Hindlimb muscle (tissue), 1 donor: ENCODE measurements at regions not wholly inside any gene's neighbourhood (a gene's known extent, or its start where the extent isn't known, plus 50 kb on each side); places are given as distances from the start of the nearest gene placed in this dataset.
"Not testable (repeated sequence)": the region's sequence is repeated elsewhere in the genome, so short reads cannot be mapped to it uniquely, and the experiment has no call there.

Experiments used
- DNase-seq: peaks from one replicate; pipeline ENCODE4 v3.0.0-alpha.2; 2013

- DNase-seq = not testable (repeated sequence)
Measured at GRCh38 chr20:18876394-18876793, 62.8 kb downstream of the SCP2D1 start.

GRCh38 chr20:18879262-18879661 is 65.7 kb downstream of the SCP2D1 start:
- DNase-seq = no peak

- no peak for DNase-seq
Measured at GRCh38 chr20:18886756-18887155, 73.2 kb downstream of the SCP2D1 start.

- no peak for DNase-seq
Measured at GRCh38 chr20:18901980-18902737, 88.6 kb downstream of the SCP2D1 start.

- DNase-seq = no peak
Measured at GRCh38 chr20:18904192-18904591, 90.6 kb downstream of the SCP2D1 start.

- peak; percentile 6 for DNase-seq
Measured at GRCh38 chr20:18904624-18905023, 91.0 kb downstream of the SCP2D1 start.

- DNase-seq = no peak
Measured at GRCh38 chr20:18906046-18906445, 92.5 kb downstream of the SCP2D1 start.

GRCh38 chr20:18907353-18907752 is 93.8 kb downstream of the SCP2D1 start:
- DNase-seq = no peak

GRCh38 chr20:18908109-18908508 is 94.5 kb downstream of the SCP2D1 start:
- no peak for DNase-seq

- DNase-seq = no peak
Measured at GRCh38 chr20:18909254-18909653, 95.7 kb downstream of the SCP2D1 start.

- no peak for DNase-seq
Measured at GRCh38 chr20:18913701-18914100, 100.1 kb downstream of the SCP2D1 start.

GRCh38 chr20:18914796-18915195 is 101.2 kb downstream of the SCP2D1 start:
- no peak for DNase-seq

GRCh38 chr20:18916886-18917750 is 103.5 kb downstream of the SCP2D1 start:
- no peak for DNase-seq

- DNase-seq = no peak
Measured at GRCh38 chr20:18919996-18920395, 106.4 kb downstream of the SCP2D1 start.

GRCh38 chr20:18921291-18921690 is 107.7 kb downstream of the SCP2D1 start:
- no peak for DNase-seq

GRCh38 chr20:18922251-18922650 is 108.7 kb downstream of the SCP2D1 start:
- no peak for DNase-seq

GRCh38 chr20:18922898-18923297 is 109.3 kb downstream of the SCP2D1 start:
- no peak for DNase-seq

GRCh38 chr20:18926965-18927364 is 113.4 kb downstream of the SCP2D1 start:
- DNase-seq = no peak

GRCh38 chr20:18928626-18929025 is 115.0 kb downstream of the SCP2D1 start:
- no peak for DNase-seq

- DNase-seq = no peak
Measured at GRCh38 chr20:18929800-18930199, 116.2 kb downstream of the SCP2D1 start.

- no peak for DNase-seq
Measured at GRCh38 chr20:18943542-18943941, 130.0 kb downstream of the SCP2D1 start.

GRCh38 chr20:18956890-18957289 is 143.3 kb downstream of the SCP2D1 start:
- no peak for DNase-seq

GRCh38 chr20:18957328-18957727 is 143.7 kb downstream of the SCP2D1 start:
- DNase-seq = no peak

GRCh38 chr20:18971121-18971520 is 157.5 kb downstream of the SCP2D1 start:
- no peak for DNase-seq
